Amygdala (tissue), 56 donors: ENCODE measurements at regions not wholly inside any gene's neighbourhood (a gene's known extent, or its start where the extent isn't known, plus 50 kb on each side); places are given as distances from the start of the nearest gene placed in this dataset.

Experiments used
- DNase-seq, 56 donors: peaks; one replicate each; lab custom pipeline; 2025; lab: John Stamatoyannopoulos, UW

- DNase-seq: no peak
These were observed 131.0 kb upstream of the TARS1 start for GRCh38 chr5:33309536-33310345.

- DNase-seq: no peak
These were observed 130.3 kb upstream of the TARS1 start for GRCh38 chr5:33310451-33310850.

- no peak for DNase-seq
These were observed 128.9 kb upstream of the TARS1 start for GRCh38 chr5:33311893-33312292.

- no peak for DNase-seq
These were observed 127.9 kb upstream of the TARS1 start for GRCh38 chr5:33312571-33313549.

GRCh38 chr5:33315189-33315588 is 125.6 kb upstream of the TARS1 start:
- no peak for DNase-seq

GRCh38 chr5:33316773-33317172 is 124.0 kb upstream of the TARS1 start:
- DNase-seq: no peak

GRCh38 chr5:33317271-33317670 is 123.5 kb upstream of the TARS1 start:
- no peak for DNase-seq

GRCh38 chr5:33319151-33319550 is 121.6 kb upstream of the TARS1 start:
- DNase-seq: no peak

GRCh38 chr5:33319841-33320240 is 120.9 kb upstream of the TARS1 start:
- DNase-seq: no peak

- no peak for DNase-seq
These were observed 119.7 kb upstream of the TARS1 start for GRCh38 chr5:33321026-33321425.

- no peak for DNase-seq
These were observed 118.1 kb upstream of the TARS1 start for GRCh38 chr5:33322632-33323031.

- no peak for DNase-seq
These were observed 116.0 kb upstream of the TARS1 start for GRCh38 chr5:33324667-33325307.

GRCh38 chr5:33328818-33329217 is 111.9 kb upstream of the TARS1 start:
- no peak for DNase-seq

- DNase-seq: no peak
These were observed 110.9 kb upstream of the TARS1 start for GRCh38 chr5:33329891-33330290.

- DNase-seq: no peak
These were observed 110.3 kb upstream of the TARS1 start for GRCh38 chr5:33330426-33330825.

GRCh38 chr5:33330992-33331391 is 109.8 kb upstream of the TARS1 start:
- DNase-seq: no peak

GRCh38 chr5:33332804-33333203 is 108.0 kb upstream of the TARS1 start:
- DNase-seq: no peak

- DNase-seq: no peak
These were observed 105.9 kb upstream of the TARS1 start for GRCh38 chr5:33334829-33335228.

GRCh38 chr5:33336891-33337636 is 103.7 kb upstream of the TARS1 start:
- no peak for DNase-seq

- no peak for DNase-seq
These were observed 103.2 kb upstream of the TARS1 start for GRCh38 chr5:33337637-33337992.
